HG02763 (cell line): ENCODE measurements at regions not wholly inside any gene's neighbourhood (a gene's known extent, or its start where the extent isn't known, plus 50 kb on each side); places are given as distances from the start of the nearest gene placed in this dataset.

Experiments used
- ATAC-seq: cut with Tn5 transposase; IDR thresholded peaks from one replicate; pipeline ENCODE4 v1.9.1; 2021; ENCODE audit warnings: mild to moderate bottlenecking, moderate library complexity; ENCODE audit not compliant: unreplicated experiment

GRCh38 chr13:65907666-65908525, 1322.2 kb downstream of the PCDH9 start:
- no peak for ATAC-seq

DNA sequence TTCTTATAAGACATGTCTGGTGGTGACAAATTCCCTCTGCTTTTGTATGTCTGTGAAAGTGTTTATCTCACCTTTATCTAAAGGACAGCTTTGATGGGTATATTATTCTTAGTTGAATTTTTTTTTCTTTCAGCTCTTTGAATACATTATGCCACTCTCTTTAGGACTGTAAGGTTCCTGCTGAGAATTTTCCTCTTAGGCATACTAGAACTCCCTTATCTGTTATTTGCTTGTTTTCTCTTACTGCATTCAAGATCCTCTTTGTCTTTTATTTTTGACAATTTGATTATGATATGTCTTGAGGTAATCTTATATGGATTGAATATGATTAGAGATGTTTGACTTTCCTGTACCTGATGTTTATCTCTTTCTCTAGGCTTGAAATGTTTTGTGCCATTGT, 1328.4 kb downstream of the PCDH9 start:
- ATAC-seq, result no peak

DNA sequence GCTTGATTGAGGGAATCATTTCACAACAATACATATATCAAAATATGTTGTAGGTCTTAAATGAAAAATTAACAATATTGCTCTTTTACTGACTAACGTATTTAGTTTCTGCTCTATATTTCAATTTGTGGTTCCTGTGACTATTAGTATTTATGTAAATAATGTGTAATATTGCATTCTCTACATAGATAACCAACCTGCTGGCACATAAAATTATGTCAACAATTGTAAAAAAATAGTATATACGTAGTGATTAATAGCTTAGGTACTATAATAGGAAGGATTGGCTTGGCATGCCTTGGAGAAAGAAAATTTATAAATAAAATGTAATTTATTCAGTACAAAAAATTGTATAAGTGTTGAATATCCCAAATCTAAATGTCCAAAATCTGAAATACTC, 1336.1 kb downstream of the PCDH9 start:
- ATAC-seq, result no peak

- no peak for ATAC-seq
Observed at GRCh38 chr13:65892859-65893258, 1337.3 kb downstream of the PCDH9 start.

- no peak for ATAC-seq
Observed at GRCh38 chr13:65889368-65889767, 1340.8 kb downstream of the PCDH9 start.

DNA sequence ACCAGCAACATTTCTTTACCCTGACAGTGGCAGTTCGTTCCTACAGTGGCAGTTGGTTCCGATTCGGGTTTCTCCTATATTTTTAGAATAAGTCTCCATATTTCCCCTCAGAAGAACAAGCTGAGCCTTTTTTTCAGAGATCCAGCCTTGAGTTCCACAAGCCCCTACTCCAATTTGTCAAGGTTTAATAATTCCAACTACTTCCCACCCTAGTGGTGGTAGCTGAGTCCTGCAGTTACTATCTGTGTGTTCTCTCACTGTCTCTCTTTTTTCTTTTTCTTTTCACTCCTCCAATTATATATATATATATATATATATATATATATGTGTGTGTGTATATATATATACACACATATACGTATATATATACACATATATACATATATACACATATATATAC, 1347.3 kb downstream of the PCDH9 start:
- ATAC-seq, result no peak

GRCh38 chr13:65881561-65882155, 1348.5 kb downstream of the PCDH9 start:
- no peak for ATAC-seq

GRCh38 chr13:65875031-65875430, 1355.1 kb downstream of the PCDH9 start:
- no peak for ATAC-seq

DNA sequence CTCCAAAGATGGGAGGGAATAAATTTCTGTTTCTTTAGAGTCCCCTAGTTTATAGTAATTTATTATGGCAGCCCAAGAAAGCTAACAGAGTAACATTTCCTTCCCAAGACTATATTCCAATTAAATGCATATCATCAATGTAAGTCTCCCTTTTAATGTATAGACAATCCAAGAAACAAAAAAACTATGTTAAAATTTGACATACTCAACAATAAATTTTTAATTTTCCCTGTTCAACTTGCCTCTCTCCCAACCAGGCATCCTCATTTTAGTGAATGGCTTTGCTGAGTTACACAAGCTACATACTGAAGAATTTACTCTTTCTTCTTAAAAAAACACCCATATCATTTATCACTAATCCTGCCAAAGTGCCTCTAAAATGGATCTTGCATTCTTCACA, 1357.7 kb downstream of the PCDH9 start:
- ATAC-seq, result no peak

GRCh38 chr13:65868884-65869283, 1361.3 kb downstream of the PCDH9 start:
- no peak for ATAC-seq

- ATAC-seq, result no peak
Observed at GRCh38 chr13:65868099-65868498, 1362.0 kb downstream of the PCDH9 start.

DNA sequence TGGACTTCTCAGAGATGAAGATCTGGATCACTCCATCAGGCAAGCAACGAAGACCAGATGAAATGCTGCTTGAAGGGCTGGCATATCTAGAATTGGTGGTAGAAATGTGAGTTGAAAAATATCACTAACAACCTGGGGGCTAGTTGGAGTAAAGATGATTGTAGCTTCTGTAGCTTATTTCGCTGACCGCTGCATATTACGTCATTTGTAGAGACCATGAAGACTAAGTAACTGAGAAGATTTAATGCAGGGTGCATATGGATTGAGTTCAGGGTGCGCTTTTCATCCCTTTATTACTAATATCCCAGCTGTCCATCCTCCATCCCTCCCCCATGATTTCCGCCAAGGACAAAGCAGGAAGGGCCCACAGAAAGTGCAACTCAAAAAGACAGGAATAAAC, 1364.0 kb downstream of the PCDH9 start:
- ATAC-seq, result no peak

DNA sequence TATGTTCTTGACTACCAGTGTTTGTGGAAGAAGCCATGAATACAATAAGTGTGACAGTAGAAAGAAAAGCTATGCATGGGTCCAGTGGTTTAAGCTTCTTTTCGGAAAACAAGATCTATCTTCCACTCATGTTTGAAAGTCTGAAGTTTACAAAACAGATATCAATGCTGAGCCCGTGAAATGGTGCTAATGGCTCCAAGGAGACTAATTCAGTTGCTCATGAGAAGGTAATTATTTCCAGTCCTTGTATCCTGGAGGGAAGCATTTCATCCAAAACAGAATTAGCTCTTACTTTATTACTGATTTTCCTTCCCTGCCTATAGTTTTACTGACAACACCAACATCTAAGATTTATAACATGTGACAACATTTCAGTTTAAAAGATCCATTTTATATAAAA, 1364.9 kb downstream of the PCDH9 start:
- no peak for ATAC-seq

- no peak for ATAC-seq
Observed at GRCh38 chr13:65864039-65864438, 1366.1 kb downstream of the PCDH9 start.

- ATAC-seq, result no peak
Observed at GRCh38 chr13:65860306-65860705, 1369.8 kb downstream of the PCDH9 start.

DNA sequence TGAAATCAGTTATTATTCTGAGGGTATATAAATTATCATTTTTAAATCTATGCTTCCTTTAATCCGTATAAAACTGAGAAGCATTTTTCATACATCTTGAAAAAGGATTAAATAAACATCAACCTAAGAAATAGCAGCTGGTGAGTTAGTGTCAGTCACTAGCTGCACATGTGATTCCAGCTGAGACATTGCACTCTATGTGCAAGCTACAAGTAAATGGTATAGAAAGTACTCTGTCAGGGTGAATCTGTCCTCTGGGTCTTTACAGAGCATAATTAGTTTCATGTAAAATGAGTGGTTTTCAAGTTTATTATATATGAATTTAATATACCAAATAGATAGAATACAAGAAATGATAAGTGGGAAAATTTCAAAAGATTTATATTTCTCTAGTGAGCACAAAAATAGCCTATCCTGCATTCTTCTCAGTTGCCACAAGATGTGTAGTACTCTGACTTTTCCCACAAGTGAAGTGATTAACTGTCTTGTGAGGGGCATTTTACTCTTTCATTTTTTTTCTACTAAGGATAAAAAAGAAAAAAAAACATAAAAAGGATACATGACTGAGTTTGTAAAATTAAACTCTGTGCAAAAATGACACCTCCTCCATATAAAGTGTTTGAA, 1372.1 kb downstream of the PCDH9 start:
- no peak for ATAC-seq

DNA sequence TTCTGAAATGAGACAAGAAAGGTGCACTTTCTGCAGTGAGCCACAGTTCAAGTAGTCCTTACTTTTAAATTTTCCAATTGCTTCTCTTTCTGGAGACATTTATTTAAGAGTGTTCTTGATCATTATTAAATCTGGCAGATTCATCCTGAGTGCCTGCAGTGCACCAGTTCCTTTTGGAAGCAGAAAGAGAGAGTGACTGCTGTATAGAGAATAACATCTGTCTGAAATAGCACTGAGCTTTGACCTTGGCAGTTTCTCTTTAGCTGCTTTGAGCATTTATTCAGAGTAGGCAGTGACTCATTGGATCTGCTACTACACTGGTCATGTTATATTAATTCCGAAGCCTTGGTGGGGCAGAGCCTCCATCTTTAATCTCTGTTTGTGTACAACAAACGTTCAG, 1373.7 kb downstream of the PCDH9 start:
- ATAC-seq, result no peak

DNA sequence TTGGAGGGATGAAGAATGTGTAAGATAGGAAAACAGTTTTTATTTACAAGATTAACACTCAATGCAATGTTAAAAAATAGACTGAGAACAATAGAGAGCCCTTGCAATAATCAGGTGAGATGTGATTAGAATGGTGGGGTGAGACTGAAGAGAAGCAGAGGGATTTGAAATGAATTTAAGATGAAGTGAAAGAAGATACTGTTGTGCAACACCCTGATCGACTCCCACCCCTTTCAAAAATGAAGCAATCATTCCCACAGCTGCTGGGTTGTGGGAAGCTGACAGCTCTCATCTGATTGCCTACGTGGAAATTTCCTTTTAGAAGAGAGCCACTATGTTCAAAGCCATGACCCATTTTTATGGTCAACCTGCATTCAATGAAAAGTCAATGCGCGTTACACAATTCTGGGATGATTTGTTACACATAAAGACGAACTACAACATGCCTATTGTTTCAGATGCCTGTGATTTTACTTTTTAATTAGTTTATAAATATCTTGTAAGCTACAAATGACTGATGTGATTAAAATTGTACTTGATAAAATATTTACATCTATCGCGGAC, 1374.8 kb downstream of the PCDH9 start:
- ATAC-seq, result no peak

DNA sequence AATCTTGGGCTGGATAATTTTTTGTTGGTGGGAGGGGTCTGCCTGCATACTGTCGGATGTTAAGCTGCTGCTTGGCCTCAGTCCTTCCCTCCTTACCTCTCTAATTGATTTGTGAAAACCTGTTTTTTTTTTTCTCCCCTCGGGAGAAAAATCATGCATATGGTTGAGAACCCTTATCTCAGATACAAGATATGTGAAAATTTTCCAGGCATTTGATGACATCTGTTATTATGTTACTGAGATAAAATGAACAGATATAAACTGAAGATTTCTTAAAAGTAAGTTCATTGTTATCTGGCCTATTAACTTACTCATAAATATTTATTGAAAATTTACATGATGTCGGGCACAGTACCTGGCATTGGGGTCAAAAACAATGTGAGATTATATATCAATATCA, 1375.7 kb downstream of the PCDH9 start:
- ATAC-seq, result no peak

GRCh38 chr13:65844266-65844841, 1385.8 kb downstream of the PCDH9 start:
- no peak for ATAC-seq

- no peak for ATAC-seq
Observed at GRCh38 chr13:65843314-65843731, 1386.8 kb downstream of the PCDH9 start.
